ENCODE measurements at regions not wholly inside any gene's neighbourhood (a gene's known extent, or its start where the extent isn't known, plus 50 kb on each side); places are given as distances from the start of the nearest gene placed in this dataset.

- TF ChIP-seq CTCF (IDR thresholded peaks at IDR 0.05) (no peak), EP300 (IDR thresholded peaks at IDR 0.05) (no peak)
Measured at GRCh38 chr13:71144883-71145282, 722.1 kb downstream of the DACH1 start.

All from ovary (tissue), 3 donors.